OCI-LY1 (cell line): ENCODE measurements at regions not wholly inside any gene's neighbourhood (a gene's known extent, or its start where the extent isn't known, plus 50 kb on each side); places are given as distances from the start of the nearest gene placed in this dataset.

Experiments used
- H2AFZ ChIP-seq: fragments of 200-600 bp; sonication (generic), shearing (Covaris generic); 2 replicates; pipeline ENCODE4 v1.6.0; 2014; ENCODE audit warnings: antibody characterized with exemption, mild to moderate bottlenecking, low read length
- H3F3A ChIP-seq: fragments of 200-600 bp; sonication (generic), shearing (Covaris generic); 2 replicates; pipeline ENCODE4 v1.6.0; 2014; ENCODE audit warnings: mild to moderate bottlenecking, antibody characterized with exemption, low read length, moderate library complexity; ENCODE audit not compliant: insufficient read depth
- H3K27ac ChIP-seq: fragments of 200-600 bp; sonication (generic); 2 replicates; pipeline ENCODE4 v1.5.1; 2014; ENCODE audit warnings: low read length, mixed run types, mild to moderate bottlenecking, low read depth; ENCODE audit not compliant: poor library complexity, severe bottlenecking
- H3K27me3 ChIP-seq: fragments of 200-600 bp; sonication (generic); 2 replicates; pipeline ENCODE4 v1.6.0; 2014; ENCODE audit warnings: antibody characterized with exemption, mild to moderate bottlenecking, low read length, moderate library complexity; ENCODE audit not compliant: insufficient read depth
- H3K36me3 ChIP-seq: fragments of 200-600 bp; sonication (generic); 2 replicates; pipeline ENCODE4 v1.6.1; 2014; ENCODE audit warnings: mild to moderate bottlenecking, antibody characterized with exemption, low read length, moderate library complexity, mixed read lengths; ENCODE audit not compliant: insufficient read depth
- H3K4me1 ChIP-seq: fragments of 200-600 bp; sonication (generic); 2 replicates; pipeline ENCODE4 v1.5.1; 2014; ENCODE audit warnings: mild to moderate bottlenecking, low read length, moderate library complexity; ENCODE audit not compliant: insufficient read depth, severe bottlenecking
- H3K4me2 ChIP-seq: fragments of 200-600 bp; sonication (generic), shearing (Covaris generic); 2 replicates; pipeline ENCODE4 v1.6.1; 2014; ENCODE audit warnings: low read length
- H3K4me3 ChIP-seq: fragments of 200-600 bp; sonication (generic); 2 replicates; pipeline ENCODE4 v1.5.1; 2014; ENCODE audit warnings: low read length, low read depth, mild to moderate bottlenecking, mixed read lengths; ENCODE audit not compliant: poor library complexity, severe bottlenecking
- H3K79me2 ChIP-seq: fragments of 200-600 bp; shearing (Covaris generic); 2 replicates; pipeline ENCODE4 v1.6.1; 2016; ENCODE audit warnings: mixed run types, low read length, mixed read lengths; ENCODE audit not compliant: insufficient read depth
- H3K9ac ChIP-seq: fragments of 200-600 bp; sonication (generic), shearing (Covaris generic); 2 replicates; pipeline ENCODE4 v1.6.1; 2014; ENCODE audit warnings: mild to moderate bottlenecking, low read length, mixed read lengths
- H3K9me2 ChIP-seq: fragments of 200-600 bp; sonication (generic), shearing (Covaris generic); 2 replicates; pipeline ENCODE4 v1.6.1; 2014; ENCODE audit warnings: low read depth, mild to moderate bottlenecking, low read length, mixed read lengths
- H3K9me3 ChIP-seq: fragments of 200-600 bp; shearing (Covaris generic); 2 replicates; pipeline ENCODE4 v1.6.1; 2014; ENCODE audit warnings: low read length, mixed read lengths
- H4K20me1 ChIP-seq: fragments of 200-600 bp; sonication (generic), shearing (Covaris generic); 2 replicates; pipeline ENCODE4 v1.6.0; 2016; ENCODE audit warnings: mild to moderate bottlenecking, low read length; ENCODE audit not compliant: insufficient read depth
- EZH2 ChIP-seq: fragments of 200-600 bp; sonication (generic), shearing (Covaris generic); IDR thresholded peaks from 2 replicates; pipeline ENCODE4 v1.8.0; 2017; ENCODE audit warnings: borderline replicate concordance, mixed run types, mild to moderate bottlenecking, antibody characterized with exemption, low read length, moderate library complexity, mixed read lengths
- TF ChIP-seq, protein P1 (sequence below): fragments of 200-600 bp; sonication (generic), shearing (Covaris generic); IDR thresholded peaks from 2 replicates; pipeline ENCODE4 v1.5.1; 2017; ENCODE audit warnings: mild to moderate bottlenecking, antibody characterized with exemption, low read length, moderate library complexity, mixed read lengths

- Histone ChIP-seq H3K36me3 (no peaks in the 10 kb centered on the region), H3K9me3 (no peaks in the 10 kb centered on the region), H3K4me3 (no peak overlapping the region), H4K20me1 (no peaks in the 10 kb centered on the region), H3K79me2 (no peaks in the 10 kb centered on the region), H3K9me2 (no peaks in the 10 kb centered on the region), H3F3A (no peaks in the 10 kb centered on the region), H3K27me3 (no peaks in the 10 kb centered on the region), H3K4me1 (no peaks in the 10 kb centered on the region), H2AFZ (no peak overlapping the region), H3K9ac (no peak overlapping the region), H3K27ac (no peak overlapping the region), H3K4me2 (no peak overlapping the region)
- TF ChIP-seq, protein P1, sequence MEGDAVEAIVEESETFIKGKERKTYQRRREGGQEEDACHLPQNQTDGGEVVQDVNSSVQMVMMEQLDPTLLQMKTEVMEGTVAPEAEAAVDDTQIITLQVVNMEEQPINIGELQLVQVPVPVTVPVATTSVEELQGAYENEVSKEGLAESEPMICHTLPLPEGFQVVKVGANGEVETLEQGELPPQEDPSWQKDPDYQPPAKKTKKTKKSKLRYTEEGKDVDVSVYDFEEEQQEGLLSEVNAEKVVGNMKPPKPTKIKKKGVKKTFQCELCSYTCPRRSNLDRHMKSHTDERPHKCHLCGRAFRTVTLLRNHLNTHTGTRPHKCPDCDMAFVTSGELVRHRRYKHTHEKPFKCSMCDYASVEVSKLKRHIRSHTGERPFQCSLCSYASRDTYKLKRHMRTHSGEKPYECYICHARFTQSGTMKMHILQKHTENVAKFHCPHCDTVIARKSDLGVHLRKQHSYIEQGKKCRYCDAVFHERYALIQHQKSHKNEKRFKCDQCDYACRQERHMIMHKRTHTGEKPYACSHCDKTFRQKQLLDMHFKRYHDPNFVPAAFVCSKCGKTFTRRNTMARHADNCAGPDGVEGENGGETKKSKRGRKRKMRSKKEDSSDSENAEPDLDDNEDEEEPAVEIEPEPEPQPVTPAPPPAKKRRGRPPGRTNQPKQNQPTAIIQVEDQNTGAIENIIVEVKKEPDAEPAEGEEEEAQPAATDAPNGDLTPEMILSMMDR: no peak
- no peak for TF ChIP-seq EZH2
Observed at GRCh38 chr15:97410897-97411575, 549.5 kb upstream of the ARRDC4 start.

GRCh38 chr15:97420130-97420529 is 540.4 kb upstream of the ARRDC4 start:
- no peaks in the 10 kb centered on the region for H3K36me3 ChIP-seq

GRCh38 chr15:97425596-97425995 is 534.9 kb upstream of the ARRDC4 start:
- no peak for TF ChIP-seq EZH2
- TF ChIP-seq, protein P1: no peak
- Histone ChIP-seq H3K9me3 (no peaks in the 10 kb centered on the region), H3K4me1 (no peaks in the 10 kb centered on the region)

More at GRCh38 chr15:97420130-97420529, 540.4 kb upstream of the ARRDC4 start:
- no peaks in the 10 kb centered on the region for H4K20me1 ChIP-seq
- no peak overlapping the region for H3K9ac ChIP-seq
- H2AFZ ChIP-seq: no peak overlapping the region
- H3K9me2 ChIP-seq: no peaks in the 10 kb centered on the region
- no peaks in the 10 kb centered on the region for H3K79me2 ChIP-seq
- H3K27ac ChIP-seq: no peak overlapping the region
- no peaks in the 10 kb centered on the region for H3K9me3 ChIP-seq
- H3K27me3 ChIP-seq: no peaks in the 10 kb centered on the region
- H3K4me1 ChIP-seq: no peaks in the 10 kb centered on the region
- H3K4me2 ChIP-seq: no peak overlapping the region
- no peak overlapping the region for H3K4me3 ChIP-seq
- TF ChIP-seq EZH2: no peak
- TF ChIP-seq, protein P1: no peak
- no peaks in the 10 kb centered on the region for H3F3A ChIP-seq

More at GRCh38 chr15:97425596-97425995, 534.9 kb upstream of the ARRDC4 start:
- Histone ChIP-seq H3K9me2 (no peaks in the 10 kb centered on the region), H3F3A (no peaks in the 10 kb centered on the region), H3K36me3 (no peaks in the 10 kb centered on the region), H4K20me1 (no peaks in the 10 kb centered on the region), H2AFZ (no peak overlapping the region), H3K27ac (no peak overlapping the region), H3K79me2 (no peaks in the 10 kb centered on the region), H3K27me3 (no peaks in the 10 kb centered on the region), H3K4me2 (no peak overlapping the region), H3K9ac (no peak overlapping the region), H3K4me3 (no peak overlapping the region)
